ENCODE measurements at regions not wholly inside any gene's neighbourhood (a gene's known extent, or its start where the extent isn't known, plus 50 kb on each side); places are given as distances from the start of the nearest gene placed in this dataset.
"Not testable (repeated sequence)": the region's sequence is repeated elsewhere in the genome, so short reads cannot be mapped to it uniquely, and the experiment has no call there.

DNA sequence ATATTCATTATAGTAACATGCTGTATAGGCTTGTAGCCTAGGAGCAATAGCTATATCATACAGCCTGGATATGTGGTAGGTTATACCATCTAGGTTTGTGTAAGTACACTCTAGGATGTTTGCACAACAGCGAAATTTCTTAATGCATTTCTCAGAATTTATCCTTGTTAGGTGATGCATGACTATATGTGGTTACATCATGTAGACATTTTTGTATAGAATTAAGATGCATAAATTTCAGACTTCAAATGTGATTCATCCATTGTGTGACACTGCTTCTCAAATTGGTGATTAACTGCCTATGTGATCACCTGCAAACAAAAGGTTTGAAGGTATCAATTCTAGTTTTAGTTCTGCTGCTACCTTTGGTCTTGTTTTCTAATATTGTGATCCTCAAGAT, 1787.0 kb upstream of the PIK3C3 start:
- no peak for DNase-seq

DNA sequence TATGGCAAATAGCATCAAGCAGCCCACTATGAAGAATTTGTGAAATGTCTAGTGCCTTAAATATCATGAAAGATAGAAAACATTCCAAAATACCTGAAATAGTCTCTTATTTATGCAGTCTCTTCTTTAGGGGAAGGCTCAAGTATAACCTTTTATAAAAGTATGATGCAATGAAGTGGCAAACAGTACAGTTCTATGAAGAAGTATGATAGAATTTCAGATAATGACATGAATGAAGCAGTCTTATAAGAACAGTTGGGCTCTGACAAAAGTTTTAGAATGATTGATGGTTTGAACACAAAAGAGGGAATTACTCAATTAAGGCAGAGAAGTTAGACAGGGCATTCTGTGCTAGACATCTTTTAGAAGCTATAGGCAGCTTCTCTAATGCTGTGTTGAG, 1791.8 kb upstream of the PIK3C3 start:
- DNase-seq = no peak

- DNase-seq = no peak
Measured at GRCh38 chr18:40160361-40160760, 1794.7 kb upstream of the PIK3C3 start.

DNA sequence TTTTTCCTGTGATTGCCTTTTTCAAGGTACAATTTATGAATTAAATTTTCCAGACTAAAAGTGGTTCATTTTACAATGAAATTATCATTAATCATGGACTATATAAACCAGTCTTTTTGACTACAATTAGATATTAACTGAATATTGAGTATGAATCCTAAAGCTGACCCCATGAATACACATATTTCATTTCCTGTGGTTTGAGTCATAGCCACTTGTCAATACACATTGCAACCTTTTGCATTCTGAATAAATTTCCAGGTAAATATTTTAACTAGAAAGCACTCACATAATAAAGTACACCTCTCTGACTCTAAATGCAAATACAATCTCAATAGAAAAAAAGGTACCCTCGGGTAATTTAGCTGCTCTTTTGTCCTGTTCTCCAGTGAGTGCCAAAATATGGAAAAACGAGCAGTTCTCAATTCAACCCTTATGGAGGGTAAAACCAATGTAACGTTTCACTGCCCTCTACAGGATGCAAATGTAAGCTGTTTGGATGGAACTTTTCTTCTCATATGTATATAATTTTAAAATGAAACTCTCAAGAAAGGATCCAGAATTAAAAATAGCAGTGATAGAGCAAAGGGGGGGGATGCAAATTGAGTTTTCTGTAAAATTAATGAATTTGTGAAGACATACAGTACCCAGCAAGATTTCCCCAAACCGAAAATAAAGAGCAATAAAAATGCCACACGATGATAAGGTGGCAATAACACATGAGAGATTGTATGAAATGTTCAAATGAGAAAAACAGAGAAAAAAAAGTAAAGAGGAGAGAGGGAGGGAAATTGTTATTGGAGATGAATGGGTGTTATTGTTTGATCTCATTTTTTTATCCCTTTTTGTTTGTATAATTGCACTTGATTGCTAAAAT, 1795.7 kb upstream of the PIK3C3 start:
- DNase-seq = no peak

GRCh38 chr18:40157120-40157519, 1797.9 kb upstream of the PIK3C3 start:
- no peak for DNase-seq

- no peak for DNase-seq
Measured at GRCh38 chr18:40152859-40153258, 1802.2 kb upstream of the PIK3C3 start.

- DNase-seq = no peak
Measured at GRCh38 chr18:40148960-40149359, 1806.1 kb upstream of the PIK3C3 start.

GRCh38 chr18:40133253-40133652, 1821.8 kb upstream of the PIK3C3 start:
- DNase-seq = no peak

DNA sequence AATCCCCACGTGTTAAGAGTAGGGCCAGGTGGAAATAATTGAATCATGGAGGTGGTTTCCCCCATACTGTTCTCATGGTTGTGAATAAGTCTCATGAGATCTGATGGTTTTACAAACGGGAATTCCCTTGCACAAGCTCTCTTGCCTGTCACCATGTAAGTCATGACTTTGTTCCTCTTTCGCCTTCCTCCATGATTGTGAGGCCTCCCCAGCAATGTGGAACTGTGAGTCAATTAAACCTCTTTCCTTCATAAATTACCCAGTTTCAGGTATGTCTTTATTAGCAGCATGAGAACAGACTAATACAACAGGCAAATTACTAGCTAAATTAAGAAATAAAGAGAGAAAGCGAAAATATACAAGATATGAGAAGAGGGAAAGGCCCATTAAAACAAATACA, 1822.6 kb upstream of the PIK3C3 start:
- not testable (repeated sequence) for DNase-seq

DNA sequence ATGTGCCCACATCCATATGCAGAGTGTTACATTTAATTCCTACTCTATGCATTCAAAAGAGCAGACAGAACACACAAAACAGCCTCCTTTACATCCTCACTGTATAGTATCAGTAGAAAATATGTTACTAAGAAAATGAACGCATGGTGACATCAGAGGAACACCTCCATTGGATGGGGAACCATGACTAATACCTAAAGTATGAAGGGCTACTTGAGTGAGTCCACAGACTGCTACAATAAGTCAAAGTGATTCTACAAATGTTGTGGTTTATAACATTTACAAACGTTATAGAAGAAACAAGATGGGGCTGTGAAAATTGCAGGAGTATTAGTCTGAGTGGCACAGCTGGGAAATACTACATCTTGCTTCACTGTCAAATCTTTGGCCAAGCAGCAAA, 1830.9 kb upstream of the PIK3C3 start:
- no peak for DNase-seq

GRCh38 chr18:40120796-40121391, 1834.1 kb upstream of the PIK3C3 start:
- DNase-seq = no peak

DNA sequence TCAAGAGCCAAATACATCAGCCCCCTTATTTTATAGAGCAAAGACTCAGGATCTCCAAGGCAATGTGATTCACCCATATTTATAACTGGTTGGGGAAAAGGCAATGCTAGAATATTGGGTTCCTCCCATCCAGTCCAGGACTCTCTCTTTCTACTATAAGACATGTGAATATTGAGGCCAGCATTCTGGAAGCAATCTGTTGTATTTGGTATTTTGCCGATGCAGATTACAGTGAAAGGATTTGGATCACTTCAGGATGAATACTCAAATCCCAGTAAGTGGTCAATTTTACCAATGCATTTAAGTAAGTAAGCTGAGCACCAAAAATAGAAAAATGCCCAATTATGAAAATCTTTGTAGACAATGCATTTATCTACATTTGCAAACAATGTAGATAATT, 1834.7 kb upstream of the PIK3C3 start:
- DNase-seq = no peak

DNA sequence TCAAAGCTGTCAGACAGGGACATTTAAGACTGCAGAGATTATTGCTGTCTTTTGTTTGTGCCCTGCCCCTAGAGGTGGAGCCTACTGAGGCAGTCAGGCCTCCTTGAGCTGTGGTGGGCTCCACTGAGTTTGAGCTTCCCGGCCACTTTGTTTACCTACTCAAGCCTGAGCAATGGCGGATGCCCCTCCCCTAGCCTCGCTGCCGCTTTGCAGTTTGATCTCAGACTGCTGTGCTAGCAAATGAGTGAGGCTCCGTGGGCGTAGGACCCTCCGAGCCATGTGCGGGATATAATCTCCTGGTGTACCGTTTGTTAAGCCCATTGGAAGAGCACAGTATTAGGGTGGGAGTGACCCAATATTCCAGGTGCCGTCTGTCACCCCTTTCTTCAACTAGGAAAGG, 1835.5 kb upstream of the PIK3C3 start:
- DNase-seq = not testable (repeated sequence)

DNA sequence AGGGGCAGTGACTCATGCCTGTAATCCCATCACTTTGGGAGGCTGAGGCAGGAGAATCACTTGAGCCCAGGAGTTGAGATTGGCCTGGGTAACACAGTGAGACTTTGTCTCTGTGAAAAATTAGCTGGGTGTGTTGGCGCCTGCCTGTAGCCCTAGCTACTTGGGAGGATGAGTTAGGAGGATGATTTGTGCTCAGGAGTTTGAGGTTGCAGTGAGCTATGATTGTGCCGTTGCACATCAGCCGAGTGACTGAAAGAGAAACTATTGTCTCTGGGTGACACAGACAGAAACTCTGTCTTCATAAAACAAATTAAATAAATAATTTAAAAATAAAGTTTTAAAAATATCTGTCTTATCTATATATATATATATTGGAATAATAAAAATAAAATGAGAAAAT, 1844.6 kb upstream of the PIK3C3 start:
- DNase-seq = no peak

- DNase-seq = no peak
Measured at GRCh38 chr18:40109252-40110049, 1845.6 kb upstream of the PIK3C3 start.

DNA sequence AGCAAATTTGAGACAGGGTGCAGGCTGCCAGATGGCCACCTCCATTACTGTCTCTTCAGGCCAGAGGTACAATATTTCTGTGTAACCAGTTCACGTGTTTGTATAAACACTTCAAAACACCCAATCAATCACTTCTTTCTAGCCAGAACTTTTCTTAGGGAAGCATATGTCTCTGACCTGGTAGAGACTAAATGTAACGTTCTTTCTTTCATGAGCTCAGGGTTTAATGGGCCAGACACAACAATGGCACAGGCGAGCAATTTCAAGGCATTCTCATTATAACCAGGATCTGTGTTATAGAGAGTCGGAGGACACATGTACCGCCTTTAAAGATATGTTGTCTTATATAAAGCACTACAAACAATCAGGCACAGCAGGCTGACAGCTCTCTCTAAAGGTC, 1846.4 kb upstream of the PIK3C3 start:
- no peak for DNase-seq

DNA sequence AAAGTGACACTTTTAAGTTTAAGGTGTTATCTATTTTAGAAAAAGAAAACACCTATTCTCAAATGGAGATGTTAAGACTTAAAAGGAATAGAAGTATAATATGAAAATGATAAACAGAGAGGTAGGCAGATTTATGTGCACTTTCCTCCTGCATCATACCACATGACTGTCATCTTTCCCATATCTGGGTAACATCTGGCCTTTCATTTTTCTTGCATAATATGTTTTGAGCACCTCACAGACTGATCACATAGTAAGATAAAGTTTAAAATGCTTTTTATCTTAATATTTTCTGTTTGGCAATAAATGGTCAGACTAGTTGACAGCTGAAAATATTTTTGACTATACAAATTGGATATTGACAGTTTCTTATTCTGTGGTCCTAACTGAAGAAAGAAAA, 1852.1 kb upstream of the PIK3C3 start:
- DNase-seq = no peak

- DNase-seq = no peak
Measured at GRCh38 chr18:40099641-40100040, 1855.4 kb upstream of the PIK3C3 start.

- DNase-seq = no peak
Measured at GRCh38 chr18:40096675-40097074, 1858.4 kb upstream of the PIK3C3 start.

DNA sequence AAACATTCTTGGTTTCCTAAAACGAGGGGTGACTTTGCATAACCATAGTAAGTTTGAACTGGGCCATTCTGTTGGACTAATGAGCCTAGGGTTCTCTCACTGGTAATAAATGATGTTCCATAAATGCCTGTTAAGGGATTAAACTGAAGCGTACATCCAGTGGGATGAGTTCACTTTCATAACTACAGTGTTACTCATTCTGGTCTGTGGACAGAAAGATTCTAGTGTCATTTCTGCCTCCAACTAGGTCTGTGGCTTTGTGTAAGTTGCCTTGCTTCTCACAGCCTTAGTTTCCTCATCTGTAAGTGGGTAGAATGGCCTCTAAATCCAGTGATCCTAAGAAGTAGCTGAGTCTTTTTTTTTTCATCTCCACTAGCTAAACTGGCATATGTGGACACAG, 1860.6 kb upstream of the PIK3C3 start:
- no peak for DNase-seq

DNA sequence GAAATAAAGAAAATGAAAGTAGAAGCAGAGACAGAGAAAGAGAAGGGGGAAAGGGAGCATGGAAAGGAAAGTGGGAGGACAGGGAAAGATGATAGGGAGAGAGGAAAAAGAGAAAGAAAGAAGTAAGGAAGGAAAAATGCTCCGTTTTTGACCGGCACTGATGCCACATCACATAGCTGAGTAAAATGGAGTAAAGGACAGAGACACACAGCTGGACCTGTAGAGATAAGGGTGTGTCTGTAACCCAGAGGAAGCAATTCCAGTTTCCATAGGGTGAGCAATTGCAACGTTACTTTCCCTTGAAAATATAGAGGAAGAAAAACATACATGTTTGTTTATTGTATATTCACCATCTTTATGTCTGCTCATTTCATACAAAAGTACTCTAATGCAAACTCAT, 1866.9 kb upstream of the PIK3C3 start:
- DNase-seq = no peak

GRCh38 chr18:40079786-40080185, 1875.2 kb upstream of the PIK3C3 start:
- no peak for DNase-seq

DNA sequence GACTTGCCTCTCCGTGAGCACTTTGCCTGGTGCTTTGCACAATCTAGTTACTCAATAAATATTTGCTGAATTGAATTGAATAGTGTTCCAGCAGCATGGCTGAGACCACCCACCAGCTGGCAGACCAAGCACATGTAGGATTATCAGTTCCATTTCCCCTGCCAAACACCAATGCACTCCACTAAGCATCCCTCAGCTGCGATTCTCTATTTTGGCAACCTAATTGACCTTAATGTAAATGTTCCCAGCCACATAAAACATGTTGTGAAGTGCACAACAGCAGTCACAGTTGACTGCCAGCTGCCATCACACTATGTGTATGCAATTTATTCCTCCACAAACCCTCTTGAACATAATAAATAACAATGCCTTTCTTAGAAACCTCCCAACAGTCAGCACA, 1879.4 kb upstream of the PIK3C3 start:
- no peak for DNase-seq

GRCh38 chr18:40072761-40073160, 1882.3 kb upstream of the PIK3C3 start:
- DNase-seq = no peak

All from femur (tissue), 1 donor.